HG03066 (cell line): ENCODE measurements at regions not wholly inside any gene's neighbourhood (a gene's known extent, or its start where the extent isn't known, plus 50 kb on each side); places are given as distances from the start of the nearest gene placed in this dataset.

Source experiments
- ATAC-seq: cut with Tn5 transposase; IDR thresholded peaks from one replicate; pipeline ENCODE4 v1.9.1; 2021; ENCODE audit warnings: low read depth; ENCODE audit not compliant: unreplicated experiment

DNA sequence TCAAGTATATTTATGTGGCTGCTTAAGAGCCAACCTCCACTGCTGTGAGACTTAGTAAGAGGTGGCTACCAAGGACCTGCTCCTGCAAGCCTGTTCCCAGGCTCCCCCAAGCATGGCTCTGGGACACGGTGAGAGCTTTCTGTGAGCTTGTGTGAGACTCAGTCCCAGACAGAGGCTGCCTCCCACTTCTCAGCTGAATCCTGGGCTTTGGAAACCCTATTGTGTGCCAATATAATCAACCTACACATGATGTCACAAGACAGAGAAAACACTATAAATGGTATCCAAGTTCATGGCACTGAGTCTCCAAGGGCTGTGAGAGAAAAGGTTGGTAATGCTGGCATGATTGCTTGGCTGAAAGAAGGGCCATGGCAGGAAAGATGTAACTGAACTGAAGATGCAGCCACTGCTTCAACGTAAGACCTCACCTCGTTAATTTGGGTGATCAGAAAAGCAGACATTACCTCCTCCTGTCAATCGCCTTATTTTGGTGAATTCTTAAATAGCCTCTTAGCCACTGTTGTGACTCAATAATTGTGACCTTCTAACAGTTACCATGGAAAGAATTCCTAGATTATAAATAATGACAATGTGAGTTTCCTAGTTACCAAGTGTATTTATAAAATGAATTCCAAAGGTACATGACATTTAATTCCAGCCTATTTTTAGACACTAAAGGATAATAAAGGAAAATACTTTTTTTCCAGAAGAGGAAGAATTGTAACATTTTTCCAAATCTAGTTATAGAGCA is 332.0 kb downstream of the IRS2 start:
- no peak for ATAC-seq

DNA sequence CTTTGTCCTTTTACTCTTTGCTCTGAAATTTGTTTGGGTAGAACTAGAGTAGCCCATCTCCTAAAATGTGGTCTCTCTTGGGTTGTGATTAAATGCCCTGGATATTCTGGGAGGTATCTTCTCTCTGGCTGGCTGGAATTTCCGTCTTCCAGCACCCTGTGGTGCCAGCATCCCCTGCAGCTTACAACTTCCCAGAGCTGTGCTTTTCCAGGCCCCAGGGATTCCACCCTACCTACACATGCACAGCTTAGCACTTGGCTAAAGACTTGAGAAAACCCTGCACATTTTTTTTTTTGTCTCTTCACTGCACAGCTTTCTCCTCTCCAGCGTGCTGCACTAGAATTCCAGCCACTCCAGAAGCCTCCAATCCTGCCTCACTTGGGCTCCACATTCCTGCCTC is 334.7 kb downstream of the IRS2 start:
- ATAC-seq = no peak

DNA sequence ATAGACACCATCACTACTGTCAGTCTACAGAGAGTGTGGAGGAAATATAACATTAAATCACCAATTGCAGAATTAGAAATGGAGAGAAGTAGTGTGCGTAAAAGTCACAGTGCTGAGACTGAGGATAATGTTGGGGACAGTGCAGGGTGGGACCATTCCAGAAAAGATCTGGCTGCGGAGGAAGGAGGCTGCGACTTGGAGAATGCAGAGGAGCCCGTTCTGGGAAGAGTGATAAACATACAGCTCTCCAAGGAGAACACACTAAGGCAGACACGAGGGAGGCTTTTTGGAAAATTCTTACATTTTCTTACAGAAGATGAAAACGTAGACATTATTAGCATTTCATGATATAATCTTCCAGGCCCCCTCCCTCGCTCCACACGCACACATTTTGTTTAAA is 337.8 kb downstream of the IRS2 start:
- no peak for ATAC-seq

GRCh38 chr13:109447667-109448066 is 338.7 kb downstream of the IRS2 start:
- no peak for ATAC-seq

- ATAC-seq = no peak
These were observed 346.1 kb downstream of the IRS2 start for GRCh38 chr13:109440320-109440719.

DNA sequence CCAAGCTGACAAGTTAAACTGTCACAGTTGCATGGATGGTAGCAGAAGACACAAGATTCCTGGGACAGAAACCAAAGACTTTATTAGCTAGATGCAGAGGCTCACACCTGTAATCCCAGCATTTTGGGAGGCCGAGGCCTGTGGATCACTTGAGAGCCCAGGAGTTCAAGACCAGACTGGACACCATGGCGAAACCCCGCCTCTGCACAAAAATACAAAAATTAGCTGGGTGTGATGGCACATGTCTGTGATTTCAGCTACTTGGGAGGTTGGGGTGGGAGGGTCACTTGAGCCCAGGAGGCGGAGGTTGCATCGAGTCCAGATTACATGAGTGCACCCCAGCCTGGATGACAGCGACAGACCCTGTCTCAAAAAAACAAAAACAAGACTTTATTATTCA is 346.6 kb downstream of the IRS2 start:
- no peak for ATAC-seq

DNA sequence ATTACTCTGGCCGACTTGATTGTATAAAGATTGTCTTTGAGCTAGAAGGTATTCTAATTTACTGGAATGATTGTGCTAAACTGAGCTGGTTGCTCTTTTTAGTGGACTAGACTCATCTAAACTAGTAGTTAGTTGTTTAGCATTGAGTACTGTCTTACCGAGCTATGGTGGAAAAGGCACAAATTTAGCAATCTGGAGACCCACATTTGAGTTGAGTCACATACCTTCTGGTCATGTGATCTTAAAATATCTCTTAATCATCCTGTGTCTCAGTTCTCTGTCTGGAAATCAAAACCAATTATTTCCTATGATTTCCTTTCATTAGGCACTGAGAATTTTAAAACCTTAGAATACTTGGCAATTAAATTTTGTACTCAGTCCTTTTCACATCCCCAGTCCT is 349.5 kb downstream of the IRS2 start:
- ATAC-seq = no peak

DNA sequence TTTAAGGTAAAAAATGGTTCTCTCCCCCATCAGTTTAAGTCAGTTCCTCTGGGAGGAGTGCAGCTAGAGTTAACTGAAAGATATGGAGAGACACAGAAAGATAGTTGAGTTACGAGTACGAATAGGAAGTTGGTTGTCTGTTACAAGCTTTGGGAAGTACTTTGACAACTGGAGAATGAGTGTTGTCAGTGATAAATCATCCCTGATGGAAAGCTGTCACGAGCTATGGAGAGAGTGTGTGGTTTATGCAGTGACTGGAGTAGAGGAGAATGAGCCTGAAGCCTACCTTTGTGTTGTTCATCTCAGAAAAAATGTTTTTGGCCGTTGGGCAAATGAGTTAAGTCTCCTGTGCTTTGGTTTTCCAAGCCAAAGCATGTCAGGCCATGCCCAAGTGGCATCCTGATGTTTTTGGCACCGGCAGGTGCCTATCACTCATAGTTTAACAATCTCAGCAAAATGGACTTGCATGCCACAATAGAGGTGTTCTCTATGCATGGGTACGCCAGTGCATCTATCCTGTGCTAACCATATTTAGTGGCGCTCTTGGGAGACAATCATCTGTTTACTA is 350.2 kb downstream of the IRS2 start:
- no peak for ATAC-seq

DNA sequence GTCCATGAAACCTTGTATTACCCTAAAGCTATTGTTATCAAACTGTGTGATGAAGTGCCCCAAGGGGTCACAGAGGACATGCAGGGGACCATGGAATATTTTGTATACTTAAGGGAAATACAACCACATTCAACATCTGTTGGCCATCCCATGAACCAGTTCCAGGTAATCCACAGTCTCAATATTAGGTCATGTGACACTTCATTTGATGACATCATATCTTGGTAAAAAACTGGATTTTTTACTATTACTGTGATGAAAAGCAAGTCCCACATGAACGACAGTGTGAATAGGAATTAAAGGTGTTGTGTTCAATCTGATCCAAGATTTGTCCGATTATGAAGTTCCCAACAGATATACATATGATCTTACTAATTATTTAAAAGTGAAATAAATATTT is 355.2 kb downstream of the IRS2 start:
- no peak for ATAC-seq

DNA sequence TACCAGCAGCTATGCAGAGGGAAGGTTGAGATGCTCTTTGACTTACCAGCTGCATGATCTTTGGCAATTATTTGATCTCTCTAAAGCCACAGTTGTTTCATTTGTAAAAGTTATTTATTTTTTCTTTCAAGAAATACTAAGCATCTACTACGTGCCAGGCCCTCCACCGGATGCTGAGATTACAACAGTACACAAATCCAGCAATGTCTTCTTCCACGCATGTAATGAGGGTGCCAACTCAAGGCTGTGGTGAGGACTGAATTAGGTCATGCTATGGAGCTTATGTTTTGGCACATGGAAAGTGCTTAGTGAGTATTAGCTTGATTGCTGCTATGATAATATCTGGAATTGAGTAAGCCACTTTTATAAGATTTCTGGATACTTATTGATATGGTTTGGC is 358.2 kb downstream of the IRS2 start:
- no peak for ATAC-seq

- ATAC-seq = no peak
These were observed 358.7 kb downstream of the IRS2 start for GRCh38 chr13:109427695-109428094.

DNA sequence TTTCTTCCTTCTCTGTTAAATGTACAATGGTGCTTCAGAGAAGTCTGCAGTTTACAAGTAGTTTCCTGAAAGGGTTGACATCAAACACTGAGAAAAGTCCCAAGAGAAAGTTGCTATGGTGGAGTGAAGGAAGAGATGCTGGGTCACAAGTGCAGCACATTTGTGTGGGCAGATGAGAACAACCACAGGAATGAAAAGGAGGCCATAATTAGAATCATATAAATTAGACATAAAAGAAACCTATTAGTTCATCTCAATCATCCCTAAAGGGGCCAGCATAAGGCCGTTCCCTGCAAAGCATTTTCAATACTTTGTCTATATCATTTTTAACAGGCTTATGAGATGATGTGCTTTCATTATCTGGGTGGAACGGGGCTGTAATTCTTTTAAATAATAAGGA is 359.2 kb downstream of the IRS2 start:
- ATAC-seq = no peak

DNA sequence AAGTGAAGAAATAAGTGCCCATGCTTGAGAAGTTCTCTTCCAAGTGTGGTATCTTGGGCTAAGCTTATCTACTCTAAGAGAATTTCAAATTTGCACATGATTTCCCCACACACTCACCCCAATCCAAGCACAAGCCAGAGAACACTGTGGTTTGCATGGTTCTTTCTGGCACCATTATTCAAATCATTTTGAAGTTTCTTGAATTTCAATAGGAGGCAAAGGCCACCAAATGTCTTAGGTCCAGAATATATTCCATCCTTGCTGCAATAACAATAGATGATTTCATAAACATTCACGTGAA is 359.7 kb downstream of the IRS2 start:
- no peak for ATAC-seq

DNA sequence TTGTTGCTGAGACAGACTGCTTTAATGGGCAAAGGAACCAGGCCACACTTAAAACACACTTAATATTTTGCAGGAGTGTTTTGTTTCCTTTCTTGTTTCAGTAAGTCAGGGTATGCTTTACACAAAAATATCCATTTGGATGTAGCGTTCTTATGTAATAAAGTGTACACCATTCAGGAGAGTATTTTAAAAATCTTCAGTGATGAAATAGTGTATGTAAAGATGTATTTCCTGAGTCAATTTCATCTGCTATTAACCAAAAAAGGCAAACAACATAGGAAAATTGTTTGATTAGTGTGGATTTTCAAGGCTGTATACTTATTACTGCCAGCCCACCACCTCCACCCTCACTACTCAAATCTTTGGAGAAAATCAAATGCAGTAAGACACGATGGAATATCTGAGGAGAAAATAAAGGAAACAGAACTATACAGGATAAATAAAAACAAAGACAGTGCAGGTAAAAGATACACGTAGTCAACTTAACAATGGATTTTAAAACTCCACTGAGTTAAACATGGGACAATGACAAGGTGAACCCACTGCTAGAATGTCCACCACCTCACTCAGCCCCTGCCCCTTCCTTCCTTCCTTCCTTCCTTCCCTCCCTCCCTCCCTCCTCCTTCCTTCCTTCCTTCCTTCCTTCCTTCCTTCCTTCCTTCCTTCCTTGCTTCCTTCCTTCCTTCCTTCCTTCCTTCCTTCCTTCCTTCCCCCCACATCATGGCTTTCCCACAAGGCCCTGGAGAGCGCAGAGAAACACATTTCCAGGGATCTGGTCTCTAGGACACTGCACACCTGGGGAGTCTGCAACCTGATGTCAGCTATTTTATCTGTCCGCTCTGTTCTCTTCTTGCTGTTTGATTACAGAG is 360.3 kb downstream of the IRS2 start:
- ATAC-seq = no peak

- no peak for ATAC-seq
These were observed 364.2 kb downstream of the IRS2 start for GRCh38 chr13:109422161-109422560.

- ATAC-seq = no peak
These were observed 366.5 kb downstream of the IRS2 start for GRCh38 chr13:109419896-109420295.

GRCh38 chr13:109418111-109418510 is 368.3 kb downstream of the IRS2 start:
- ATAC-seq = no peak

DNA sequence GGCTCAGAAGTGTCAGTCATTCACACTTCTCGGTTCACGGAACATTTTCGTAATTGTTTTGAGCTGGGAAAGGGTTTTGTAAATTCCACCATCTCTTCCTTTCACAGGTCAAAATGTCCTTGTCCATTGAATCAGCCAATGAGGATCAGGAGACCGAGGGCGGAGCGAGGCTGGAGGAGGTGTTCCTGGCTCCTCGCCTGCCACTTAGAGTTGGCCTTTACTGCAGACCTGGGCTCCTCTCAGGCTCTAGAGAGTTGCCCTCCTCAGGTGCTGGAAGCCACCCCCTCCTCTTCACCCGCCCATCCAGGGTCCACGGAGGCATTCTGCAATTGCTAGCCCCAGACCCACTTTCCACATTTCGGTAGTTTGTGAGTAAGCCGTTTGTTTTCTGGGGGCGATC is 370.4 kb downstream of the IRS2 start:
- no peak for ATAC-seq

GRCh38 chr13:109415057-109415456 is 371.3 kb downstream of the IRS2 start:
- no peak for ATAC-seq

GRCh38 chr13:109412283-109412901 is 374.0 kb downstream of the IRS2 start:
- ATAC-seq = no peak

DNA sequence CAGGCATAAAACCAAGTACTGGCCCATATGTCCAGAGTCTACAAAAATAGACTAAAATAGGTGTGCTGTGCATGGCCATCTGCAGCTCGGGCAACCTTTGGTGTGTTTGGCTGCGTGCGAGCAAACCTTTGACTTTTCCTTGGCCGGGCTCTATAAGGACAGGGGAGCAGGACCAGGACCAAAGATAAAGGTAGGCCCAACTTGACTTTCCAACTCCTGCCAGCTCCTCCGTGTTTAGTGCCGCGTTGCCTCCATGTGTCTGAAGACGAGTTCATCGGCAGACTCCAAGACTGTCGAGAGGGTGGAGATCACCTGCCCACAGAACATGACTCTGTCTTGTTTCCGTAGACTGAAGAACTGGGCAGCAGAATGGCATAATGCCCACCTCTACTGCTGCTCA is 375.5 kb downstream of the IRS2 start:
- no peak for ATAC-seq
